ENCODE measurements at regions not wholly inside any gene's neighbourhood (a gene's known extent, or its start where the extent isn't known, plus 50 kb on each side); places are given as distances from the start of the nearest gene placed in this dataset.

DNA sequence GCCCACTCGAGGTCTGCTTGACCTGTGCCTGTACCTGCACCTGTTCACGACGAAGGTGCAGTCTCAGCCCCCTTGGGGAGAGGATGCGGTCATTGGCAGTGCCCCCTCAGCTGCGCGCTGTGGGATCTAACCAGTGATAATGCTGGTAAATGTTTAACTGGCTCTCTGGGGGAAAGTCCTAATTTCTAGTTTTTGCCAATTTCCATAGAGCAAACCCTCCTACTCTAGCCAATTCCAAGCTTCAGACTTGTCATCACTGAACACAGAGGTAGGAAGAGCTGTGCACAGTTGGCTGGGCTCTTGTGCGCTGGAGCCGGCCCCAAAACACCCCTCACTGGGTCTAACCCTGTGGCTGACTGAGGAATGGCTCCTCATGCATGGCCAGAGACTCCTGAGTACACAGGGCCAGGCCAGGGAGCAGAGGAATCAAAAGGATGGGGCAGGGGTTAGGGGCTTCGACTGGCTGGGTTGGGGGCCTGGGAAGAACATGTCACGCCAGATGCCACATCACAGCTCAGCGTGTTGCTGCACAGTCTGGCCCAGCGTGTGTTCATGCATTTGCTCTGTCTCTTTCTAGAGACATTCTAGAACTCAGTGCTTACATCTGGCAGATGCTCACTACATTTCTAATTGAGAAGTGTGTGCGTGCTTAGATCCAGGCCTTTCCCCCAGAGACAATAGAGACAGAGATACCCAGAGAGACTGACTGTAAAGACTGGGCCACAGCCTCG, 270.8 kb downstream of the BCOR start:
- DNase-seq, result no peak
- Histone ChIP-seq H3K4me3 (ENCODE audit: low read depth, low read length) (no peak overlapping the region), H3K36me3 (ENCODE audit: control insufficient read depth, insufficient read depth, low read length) (no peaks in the 10 kb centered on the region), H3K27me3 (replicated peaks; ENCODE audit: control insufficient read depth, insufficient read depth, low read length) (no peaks in the 10 kb centered on the region), H3K9me3 (no peaks in the 10 kb centered on the region), H3K4me1 (peaks cover 18% of the 10 kb centered on the region)
- Mint-ChIP-seq H3K4me1 (ENCODE audit: low read depth, unreplicated experiment) (peaks cover 8% of the 10 kb centered on the region), H3K27ac (ENCODE audit: unreplicated experiment) (no peak overlapping the region), H3K9me3 (ENCODE audit: unreplicated experiment) (no peaks in the 10 kb centered on the region), H3K4me3 (ENCODE audit: unreplicated experiment) (no peak overlapping the region), H3K36me3 (ENCODE audit: insufficient read depth, unreplicated experiment) (no peaks in the 10 kb centered on the region), H3K27me3 (ENCODE audit: insufficient read depth, unreplicated experiment) (no peaks in the 10 kb centered on the region)
- BruUV-seq (replicated peaks), result no TSS peak
- TF ChIP-seq, protein P1, sequence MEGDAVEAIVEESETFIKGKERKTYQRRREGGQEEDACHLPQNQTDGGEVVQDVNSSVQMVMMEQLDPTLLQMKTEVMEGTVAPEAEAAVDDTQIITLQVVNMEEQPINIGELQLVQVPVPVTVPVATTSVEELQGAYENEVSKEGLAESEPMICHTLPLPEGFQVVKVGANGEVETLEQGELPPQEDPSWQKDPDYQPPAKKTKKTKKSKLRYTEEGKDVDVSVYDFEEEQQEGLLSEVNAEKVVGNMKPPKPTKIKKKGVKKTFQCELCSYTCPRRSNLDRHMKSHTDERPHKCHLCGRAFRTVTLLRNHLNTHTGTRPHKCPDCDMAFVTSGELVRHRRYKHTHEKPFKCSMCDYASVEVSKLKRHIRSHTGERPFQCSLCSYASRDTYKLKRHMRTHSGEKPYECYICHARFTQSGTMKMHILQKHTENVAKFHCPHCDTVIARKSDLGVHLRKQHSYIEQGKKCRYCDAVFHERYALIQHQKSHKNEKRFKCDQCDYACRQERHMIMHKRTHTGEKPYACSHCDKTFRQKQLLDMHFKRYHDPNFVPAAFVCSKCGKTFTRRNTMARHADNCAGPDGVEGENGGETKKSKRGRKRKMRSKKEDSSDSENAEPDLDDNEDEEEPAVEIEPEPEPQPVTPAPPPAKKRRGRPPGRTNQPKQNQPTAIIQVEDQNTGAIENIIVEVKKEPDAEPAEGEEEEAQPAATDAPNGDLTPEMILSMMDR (IDR thresholded peaks at IDR 0.05; ENCODE audit: insufficient read depth in 1 of 2, low read depth in 1 of 2, low read length in 1 of 2, severe bottlenecking in 1 of 2, unreplicated experiment in 1 of 2), result no peak
- intact Hi-C loops (cut with micrococcal nuclease; ENCODE audit: unreplicated experiment), result loop anchor here (1.0 kb wide), 1 partner anchor 37 kb away; no protein-coding TSS in a partner anchor
- POLR2A ChIA-PET, result no interaction called here
- CTCF ChIA-PET, result no interaction called here

DNA sequence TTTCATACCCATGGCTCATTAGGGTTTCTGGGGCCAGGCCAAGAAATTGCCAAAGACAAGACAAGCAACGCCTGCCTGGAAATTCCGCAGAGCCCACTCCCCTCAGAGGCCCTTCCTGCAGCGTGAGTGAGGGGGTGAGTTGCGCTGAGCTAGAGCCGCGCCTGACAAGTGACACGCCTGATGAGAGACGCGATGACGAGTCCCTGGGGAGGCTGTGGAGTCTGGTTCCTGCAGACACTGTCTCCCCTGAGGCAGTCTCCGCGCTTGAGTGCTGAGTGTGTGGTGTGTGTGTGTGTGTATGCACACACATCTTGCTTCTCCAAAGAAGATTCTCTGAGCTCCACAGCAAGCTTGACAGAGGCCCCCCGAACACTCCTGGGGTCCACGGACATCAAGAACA, 269.8 kb downstream of the BCOR start:
- Mint-ChIP-seq H3K9me3 (ENCODE audit: unreplicated experiment) (no peaks in the 10 kb centered on the region), H3K4me1 (ENCODE audit: low read depth, unreplicated experiment) (peaks cover 8% of the 10 kb centered on the region), H3K27me3 (ENCODE audit: insufficient read depth, unreplicated experiment) (no peaks in the 10 kb centered on the region), H3K36me3 (ENCODE audit: insufficient read depth, unreplicated experiment) (no peaks in the 10 kb centered on the region), H3K4me3 (ENCODE audit: unreplicated experiment) (no peak overlapping the region), H3K27ac (ENCODE audit: unreplicated experiment) (no peak overlapping the region)
- no peaks in the 10 kb centered on the region for H3K9me3 ChIP-seq
- peaks cover 18% of the 10 kb centered on the region for H3K4me1 ChIP-seq
- no TSS peak for BruUV-seq (replicated peaks)
- TF ChIP-seq, protein P1 (IDR thresholded peaks at IDR 0.05; ENCODE audit: insufficient read depth in 1 of 2, low read depth in 1 of 2, low read length in 1 of 2, severe bottlenecking in 1 of 2, unreplicated experiment in 1 of 2), result no peak
- H3K36me3 ChIP-seq (ENCODE audit: control insufficient read depth, insufficient read depth, low read length), result no peaks in the 10 kb centered on the region
- H3K27me3 ChIP-seq (replicated peaks; ENCODE audit: control insufficient read depth, insufficient read depth, low read length), result no peaks in the 10 kb centered on the region
- POLR2A ChIA-PET, result no interaction called here
- no peak for DNase-seq
- CTCF ChIA-PET, result no interaction called here
- intact Hi-C loops (cut with micrococcal nuclease; ENCODE audit: unreplicated experiment), result no loop called here
- no peak overlapping the region for H3K4me3 ChIP-seq (ENCODE audit: low read depth, low read length)

DNA sequence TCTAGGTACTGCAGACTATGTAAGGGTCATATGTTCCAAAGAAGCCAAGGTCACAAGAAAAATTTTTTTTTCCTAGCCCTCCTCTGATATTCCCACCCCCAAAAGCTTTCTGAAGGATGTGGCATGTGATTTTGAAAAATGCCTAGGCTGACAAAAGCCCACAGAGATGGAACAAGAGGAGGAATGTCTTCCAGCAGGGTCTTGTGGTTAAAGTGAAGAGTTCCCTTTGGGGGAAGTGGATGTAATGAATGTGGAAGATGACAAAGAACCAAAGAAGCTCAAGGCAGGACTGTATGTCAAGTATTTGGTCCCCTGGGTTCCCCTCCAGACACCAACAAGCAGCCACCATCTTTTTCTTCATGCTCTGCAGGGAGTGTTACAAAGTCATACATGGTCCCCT, 268.8 kb downstream of the BCOR start:
- Mint-ChIP-seq H3K4me1 (ENCODE audit: low read depth, unreplicated experiment) (peaks cover 8% of the 10 kb centered on the region), H3K4me3 (ENCODE audit: unreplicated experiment) (no peak overlapping the region), H3K36me3 (ENCODE audit: insufficient read depth, unreplicated experiment) (no peaks in the 10 kb centered on the region), H3K9me3 (ENCODE audit: unreplicated experiment) (no peaks in the 10 kb centered on the region), H3K27me3 (ENCODE audit: insufficient read depth, unreplicated experiment) (no peaks in the 10 kb centered on the region), H3K27ac (ENCODE audit: unreplicated experiment) (no peak overlapping the region)
- Histone ChIP-seq H3K36me3 (ENCODE audit: control insufficient read depth, insufficient read depth, low read length) (no peaks in the 10 kb centered on the region), H3K27me3 (replicated peaks; ENCODE audit: control insufficient read depth, insufficient read depth, low read length) (no peaks in the 10 kb centered on the region), H3K4me3 (ENCODE audit: low read depth, low read length) (no peak overlapping the region), H3K9me3 (no peaks in the 10 kb centered on the region), H3K4me1 (peaks cover 18% of the 10 kb centered on the region)
- intact Hi-C loops (cut with micrococcal nuclease; ENCODE audit: unreplicated experiment), result no loop called here
- DNase-seq, result no peak
- CTCF ChIA-PET, result no interaction called here
- TF ChIP-seq, protein P1 (IDR thresholded peaks at IDR 0.05; ENCODE audit: insufficient read depth in 1 of 2, low read depth in 1 of 2, low read length in 1 of 2, severe bottlenecking in 1 of 2, unreplicated experiment in 1 of 2), result no peak
- BruUV-seq (replicated peaks), result no TSS peak
- POLR2A ChIA-PET, result no interaction called here

Data from Caco-2 (cell line).